HL-60 (cell line): ENCODE measurements at regions not wholly inside any gene's neighbourhood (a gene's known extent, or its start where the extent isn't known, plus 50 kb on each side); places are given as distances from the start of the nearest gene placed in this dataset.

Source experiments
- CTCF ChIP-seq: IDR thresholded peaks from one replicate; pipeline ENCODE4 v1.5.1; 2011; ENCODE audit warnings: low read length, control low read depth, inconsistent platforms; ENCODE audit not compliant: insufficient read depth
- GABPA ChIP-seq: IDR thresholded peaks from 2 replicates; pipeline ENCODE4 v1.6.1; 2012; ENCODE audit warnings: low read depth
- POLR2AphosphoS5 ChIP-seq: IDR thresholded peaks from 2 replicates; pipeline ENCODE4 v1.6.1; 2012; ENCODE audit warnings: low read depth
- REST ChIP-seq: IDR thresholded peaks from 2 replicates; pipeline ENCODE4 v1.6.1; 2012; ENCODE audit warnings: low read depth; ENCODE audit not compliant: insufficient replicate concordance
- SPI1 ChIP-seq: IDR thresholded peaks from 2 replicates; pipeline ENCODE4 v1.6.1; 2012; ENCODE audit warnings: low read depth, mild to moderate bottlenecking, borderline replicate concordance

GRCh38 chr20:10861090-10861489 is 187.3 kb upstream of the JAG1 start:
- TF ChIP-seq CTCF (no peak), POLR2AphosphoS5 (no peak), REST (no peak), GABPA (no peak), SPI1 (no peak)
